Activated CD4-positive, alpha-beta T cell treated with anti-CD3 and anti-CD28 coated beads, Interleukin-2, Interleukin-4, amounts not matched to agents 100 ng/mL and 50 ng/mL, durations not matched to agents 16 hours and 8 hours (primary cell): ENCODE measurements at regions not wholly inside any gene's neighbourhood (a gene's known extent, or its start where the extent isn't known, plus 50 kb on each side); places are given as distances from the start of the nearest gene placed in this dataset.

ENCODE experiments used
- DNase-seq: peaks from one replicate; pipeline ENCODE4 v3.0.0-alpha.2; 2020; ENCODE audit warnings: low spot score

DNA sequence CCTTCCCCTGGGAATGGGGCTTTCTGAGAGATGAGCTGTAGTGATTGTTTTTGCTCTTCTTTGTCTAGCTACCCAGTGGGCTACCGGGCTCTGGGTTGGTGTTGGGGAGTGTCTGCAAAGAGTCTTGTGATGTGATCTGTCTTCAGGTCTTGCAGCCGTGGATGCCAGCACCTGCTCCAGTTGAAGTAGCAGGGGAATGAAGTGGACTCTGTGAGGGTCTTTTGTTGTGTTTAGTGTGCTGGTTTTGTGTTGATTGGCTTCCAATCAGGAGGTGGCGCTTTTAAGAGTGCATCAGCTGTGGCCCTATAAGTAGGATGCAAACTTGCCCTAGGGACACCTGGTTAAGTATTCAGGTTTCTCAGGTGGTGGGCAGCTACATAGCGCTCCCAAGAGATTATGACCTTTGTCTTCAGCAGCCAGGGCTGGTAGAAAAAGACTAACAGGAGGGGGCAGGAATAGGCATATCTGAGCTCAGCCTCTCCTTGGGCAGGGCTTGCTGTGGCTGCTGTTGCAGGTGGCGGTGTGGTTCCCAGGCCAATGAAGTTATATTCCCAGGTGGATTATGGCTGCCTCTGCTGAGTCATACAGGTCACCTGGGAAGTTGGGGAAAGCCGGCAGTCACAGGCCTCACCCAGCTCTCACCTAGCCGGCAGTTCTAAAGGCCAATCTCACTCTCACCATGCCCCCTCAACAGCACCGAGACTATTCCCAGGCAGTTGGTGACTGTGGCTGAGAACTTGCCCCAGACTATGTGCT is 315.7 kb upstream of the C11orf87 start:
- DNase-seq, result no peak

DNA sequence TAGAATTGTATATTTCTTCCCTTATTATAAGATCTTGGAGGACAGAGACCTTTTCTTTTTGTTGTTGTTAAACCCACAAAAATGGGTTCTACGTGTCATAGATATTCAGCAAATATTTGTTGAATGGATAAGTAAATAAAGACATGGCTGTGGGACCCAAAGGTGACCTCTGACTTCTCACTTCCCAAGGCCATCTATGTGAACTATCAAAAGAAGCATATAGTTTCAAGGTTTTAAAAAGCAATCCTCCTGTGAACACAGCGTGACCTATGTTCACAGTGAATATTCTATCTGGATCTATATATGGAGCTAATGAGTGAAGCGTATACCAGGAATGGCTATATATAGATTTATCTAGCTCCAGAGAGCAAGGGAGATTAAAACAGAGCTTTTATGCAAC is 312.8 kb upstream of the C11orf87 start:
- no peak for DNase-seq

DNA sequence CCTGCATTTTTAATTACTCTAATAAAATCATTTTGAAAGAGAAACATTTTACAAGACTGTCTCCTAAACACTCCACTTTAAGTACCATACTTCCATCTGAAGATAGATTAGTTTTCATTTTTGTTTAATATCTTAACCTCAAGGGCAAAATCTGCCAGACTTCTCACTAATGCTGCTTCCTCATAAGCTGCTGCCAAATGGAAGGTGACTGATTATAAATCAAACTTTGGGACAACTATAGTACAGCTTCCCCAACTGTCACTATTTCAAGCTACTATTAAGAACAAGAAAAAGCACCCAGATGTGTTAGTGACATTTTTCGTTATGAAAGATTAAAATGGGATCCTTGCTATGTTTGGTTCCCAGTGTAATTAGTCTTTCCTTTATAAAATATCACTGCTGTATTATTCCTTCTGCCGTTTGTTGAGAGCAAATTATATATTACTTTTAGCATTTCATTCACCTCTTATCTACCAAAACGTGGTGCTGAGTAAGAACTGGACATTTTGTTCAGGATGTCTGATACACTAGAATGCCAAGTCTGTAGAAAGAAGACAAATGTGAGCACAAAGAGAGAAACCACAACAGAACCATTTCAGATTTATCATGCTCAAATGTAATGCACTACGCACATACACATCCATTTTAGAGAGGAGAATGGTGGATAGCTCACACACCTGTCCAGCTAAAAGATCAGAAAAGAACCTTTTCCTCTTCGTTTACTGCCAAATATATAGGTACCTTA is 312.2 kb upstream of the C11orf87 start:
- no peak for DNase-seq

DNA sequence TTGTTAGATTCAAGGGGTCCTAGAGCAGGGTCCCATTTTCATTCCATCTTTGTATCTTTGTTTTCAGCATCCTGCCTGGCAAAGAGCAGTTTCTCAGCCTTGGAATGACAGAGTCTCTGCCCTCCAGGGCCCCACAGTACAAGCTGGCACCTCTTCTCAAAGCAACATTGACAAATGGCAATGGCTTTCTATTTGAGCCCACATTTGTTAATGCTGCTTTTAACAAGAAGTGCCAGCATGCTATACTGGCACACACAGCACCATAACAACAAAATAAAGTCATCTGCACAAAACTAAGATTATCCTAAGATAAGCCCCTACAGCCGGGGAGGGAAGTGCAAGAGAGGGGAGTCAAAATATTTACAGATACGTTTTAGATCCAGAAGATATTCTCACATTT is 309.7 kb upstream of the C11orf87 start:
- DNase-seq, result no peak

DNA sequence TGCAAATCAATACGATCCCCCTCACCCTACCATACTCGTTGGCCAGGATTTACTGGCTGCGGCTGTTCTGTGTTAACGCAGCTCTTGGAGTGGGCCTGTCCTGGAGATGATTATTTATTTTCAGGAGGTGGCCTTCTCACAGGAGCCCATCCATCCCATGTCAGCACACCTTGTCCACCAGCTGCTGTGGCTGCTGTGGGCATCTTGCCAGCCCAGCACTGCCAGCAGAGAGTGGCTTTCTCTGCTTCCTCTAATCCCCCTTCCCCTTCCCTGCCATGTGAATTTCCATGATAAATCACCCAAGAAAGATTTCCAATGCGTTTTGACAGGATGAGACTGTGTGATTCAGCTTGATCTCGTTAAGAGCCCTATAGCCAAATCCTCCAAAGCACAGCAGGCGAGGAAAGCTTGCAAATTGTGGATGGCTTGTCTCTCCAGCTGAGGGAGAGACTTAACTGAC is 309.1 kb upstream of the C11orf87 start:
- DNase-seq, result no peak

DNA sequence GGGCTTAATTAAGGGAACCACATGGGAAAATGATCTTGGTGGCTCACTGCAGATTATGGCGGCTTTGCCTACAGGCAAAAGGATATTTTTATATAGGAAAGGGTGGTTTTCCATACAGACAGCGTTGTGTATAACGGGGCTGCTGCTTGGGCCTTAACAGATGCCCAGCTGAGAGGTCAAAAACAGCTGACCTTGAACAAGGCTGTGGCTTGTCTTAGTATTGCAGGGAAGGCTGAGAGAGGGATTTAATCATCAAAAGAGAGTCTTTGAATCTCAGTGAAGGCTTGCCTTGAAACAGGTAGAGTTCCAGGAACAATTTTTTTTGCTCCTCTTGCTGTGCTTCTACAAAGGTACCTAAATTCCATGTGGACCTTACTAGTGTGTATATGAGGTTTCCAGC is 301.6 kb upstream of the C11orf87 start:
- DNase-seq, result no peak

DNA sequence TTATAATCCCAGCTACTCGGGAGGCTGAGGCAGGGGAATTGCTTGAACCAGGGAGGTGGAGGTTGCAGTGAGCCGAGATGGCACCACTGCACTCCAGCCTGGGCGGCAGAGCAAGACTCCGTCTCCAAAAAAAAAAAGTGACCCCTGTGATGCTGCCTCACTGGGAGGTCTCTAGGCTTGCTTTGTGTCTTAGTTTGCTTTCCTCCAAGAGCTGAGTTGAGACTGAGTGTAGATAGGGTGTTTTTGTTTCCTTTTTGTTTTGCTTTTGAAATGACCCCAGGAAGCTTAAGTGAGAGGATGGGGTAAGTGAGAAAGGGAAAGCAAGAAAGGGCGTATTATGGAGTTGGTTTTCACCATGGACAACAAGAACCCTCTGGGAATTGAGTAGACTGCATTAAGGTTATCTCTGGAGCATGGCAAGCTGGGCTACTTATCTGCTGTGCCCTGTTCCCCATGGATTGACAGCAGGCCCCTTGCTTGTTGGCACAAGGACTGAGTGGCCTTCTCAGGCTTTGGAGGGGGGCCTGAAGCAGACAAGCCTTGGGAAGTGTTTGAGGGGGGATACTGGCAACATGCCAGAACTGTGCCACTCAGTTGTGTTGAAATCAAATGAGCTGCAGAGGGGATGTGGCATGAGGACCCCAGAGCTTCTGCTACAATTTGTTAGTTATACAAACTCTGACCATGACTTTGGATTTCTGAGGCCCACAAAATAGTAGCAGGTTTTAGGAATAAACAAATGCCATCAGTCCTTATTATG is 300.6 kb upstream of the C11orf87 start:
- no peak for DNase-seq

DNA sequence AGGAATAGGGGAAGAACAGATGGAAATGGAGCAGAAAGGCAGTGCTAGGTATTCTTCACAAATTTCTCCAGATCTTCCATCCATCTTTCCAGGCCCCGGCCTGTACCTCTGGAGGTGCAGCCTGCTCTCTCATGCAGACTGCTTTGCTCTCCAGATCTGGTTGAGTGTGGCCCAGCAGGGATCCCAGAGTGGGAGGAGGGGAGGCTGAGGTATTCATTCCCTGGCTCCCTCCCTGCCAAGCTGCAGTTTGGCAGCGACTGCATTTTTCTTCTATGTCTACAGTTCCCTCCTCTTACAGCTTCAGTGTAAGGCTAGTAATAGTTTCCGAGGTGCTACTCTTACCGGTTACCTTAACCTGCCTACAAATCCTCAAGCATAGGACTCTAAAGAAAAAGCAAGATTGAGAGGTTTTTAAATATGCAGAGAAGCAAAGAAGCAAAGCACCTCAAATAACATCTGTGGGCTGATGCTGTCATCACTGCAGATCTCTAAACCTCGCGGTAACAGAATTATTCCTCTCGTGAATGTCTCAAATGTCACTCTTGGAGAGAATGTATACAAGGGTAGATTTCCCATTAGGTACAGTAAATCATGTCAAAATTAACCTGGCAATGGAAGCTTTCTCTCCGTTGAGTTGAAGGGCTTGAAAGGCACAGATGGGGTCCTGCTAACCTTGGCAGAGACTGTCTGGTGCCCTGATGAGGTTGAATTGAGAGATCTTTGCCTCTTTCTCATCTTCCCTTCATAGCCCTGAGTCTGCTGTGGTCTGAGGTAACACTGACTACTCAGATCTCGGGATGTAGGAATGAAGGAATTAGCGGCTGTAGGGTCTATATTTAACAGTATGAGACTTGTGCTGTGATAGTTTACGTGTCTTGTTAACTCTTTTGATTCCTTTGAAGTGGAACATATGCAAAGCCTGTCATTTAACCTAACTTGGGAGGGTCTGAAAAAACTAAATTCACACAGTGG is 297.9 kb upstream of the C11orf87 start:
- no peak for DNase-seq

DNA sequence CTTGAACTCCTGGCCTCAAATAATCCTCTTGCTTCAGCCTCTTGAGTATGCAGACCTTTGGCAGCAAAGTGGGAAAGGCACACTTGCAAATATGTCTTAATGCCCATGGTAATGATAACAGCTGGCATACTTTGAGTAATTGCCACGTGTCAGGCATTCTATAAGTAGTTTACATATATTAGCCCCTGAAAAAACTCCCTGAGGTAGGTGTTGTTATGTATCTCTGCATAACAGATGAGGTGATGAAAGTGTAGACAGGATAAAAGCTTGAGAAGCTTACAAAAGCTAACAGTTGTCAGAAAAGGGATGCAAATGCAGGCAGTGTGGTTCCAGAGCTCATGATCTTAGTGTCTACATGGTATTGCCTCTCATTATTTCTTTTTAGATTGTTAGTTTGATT is 291.1 kb upstream of the C11orf87 start:
- no peak for DNase-seq

DNA sequence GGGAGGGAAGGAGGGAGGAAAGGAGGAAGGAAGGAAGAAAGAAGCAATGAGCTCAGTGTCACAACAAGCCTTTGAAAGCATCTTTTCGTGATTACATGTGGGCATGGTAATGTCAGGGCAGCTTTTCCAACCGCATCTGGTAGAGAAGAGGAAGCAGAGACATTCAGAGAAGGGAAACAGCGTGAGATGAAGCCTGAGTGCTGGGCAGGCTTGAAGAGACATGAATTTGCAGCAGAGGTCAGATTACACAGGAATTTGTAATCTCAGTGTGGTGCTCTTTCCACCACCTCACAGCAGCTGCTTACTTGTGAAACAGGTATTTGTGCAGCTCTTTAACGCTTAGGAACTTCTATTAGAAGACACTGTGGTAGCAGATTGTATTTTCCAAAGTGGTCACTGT is 289.5 kb upstream of the C11orf87 start:
- DNase-seq, result no peak

DNA sequence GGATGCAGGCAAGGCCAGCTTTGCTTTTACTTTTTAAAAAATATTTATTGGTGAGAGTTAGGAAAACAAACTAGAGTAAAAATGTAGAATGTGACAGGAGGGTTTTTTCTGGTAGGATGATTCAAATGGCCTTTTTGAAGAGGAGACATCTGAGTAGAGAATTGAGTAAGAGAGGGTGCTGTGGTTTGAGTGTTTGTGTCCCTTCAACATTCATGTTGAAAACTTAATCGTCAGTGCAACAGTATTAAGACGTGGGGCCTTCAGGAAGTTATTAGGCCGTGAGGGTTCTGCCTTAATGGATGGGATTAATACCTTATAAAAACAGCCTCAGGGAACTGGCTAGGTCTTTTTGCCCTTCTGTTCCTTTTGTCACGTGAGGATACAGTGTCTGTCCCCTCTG is 288.8 kb upstream of the C11orf87 start:
- no peak for DNase-seq

DNA sequence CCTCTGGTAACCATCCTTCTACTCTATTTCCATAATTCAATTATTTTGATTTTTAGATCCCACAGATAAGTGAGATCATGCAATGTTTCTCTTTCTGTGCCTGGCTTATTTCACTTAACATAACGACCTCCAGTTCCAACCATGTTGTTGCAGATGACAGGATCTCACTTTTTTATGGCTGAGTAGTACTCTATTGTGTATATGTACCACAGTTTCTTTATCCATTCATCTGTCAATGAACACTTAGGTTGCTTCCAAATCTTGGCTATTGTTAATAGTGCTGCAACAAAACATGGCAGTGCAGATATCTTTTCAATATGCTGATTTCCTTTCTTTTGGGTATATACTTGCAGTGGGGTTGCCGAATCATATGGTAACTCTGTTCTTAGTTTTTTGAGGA is 286.4 kb upstream of the C11orf87 start:
- no peak for DNase-seq

DNA sequence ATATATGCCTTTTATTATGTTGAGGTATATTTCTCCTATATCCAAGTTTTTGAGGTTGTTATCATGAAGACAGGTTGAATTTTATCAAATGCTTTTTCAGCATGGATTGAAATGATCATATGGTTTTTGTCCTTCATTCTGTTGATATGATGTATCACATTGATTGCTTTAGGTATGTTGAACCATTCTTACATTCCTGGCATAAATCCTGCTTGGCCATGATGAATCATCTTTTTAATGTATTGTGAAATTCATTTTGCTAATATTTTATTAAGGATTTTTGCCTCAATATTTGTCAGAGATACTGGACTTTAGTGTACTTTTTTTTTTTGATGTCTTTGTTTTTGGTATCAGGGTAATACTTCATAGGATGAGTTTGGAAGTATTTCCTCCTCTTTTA is 283.8 kb upstream of the C11orf87 start:
- DNase-seq, result no peak

DNA sequence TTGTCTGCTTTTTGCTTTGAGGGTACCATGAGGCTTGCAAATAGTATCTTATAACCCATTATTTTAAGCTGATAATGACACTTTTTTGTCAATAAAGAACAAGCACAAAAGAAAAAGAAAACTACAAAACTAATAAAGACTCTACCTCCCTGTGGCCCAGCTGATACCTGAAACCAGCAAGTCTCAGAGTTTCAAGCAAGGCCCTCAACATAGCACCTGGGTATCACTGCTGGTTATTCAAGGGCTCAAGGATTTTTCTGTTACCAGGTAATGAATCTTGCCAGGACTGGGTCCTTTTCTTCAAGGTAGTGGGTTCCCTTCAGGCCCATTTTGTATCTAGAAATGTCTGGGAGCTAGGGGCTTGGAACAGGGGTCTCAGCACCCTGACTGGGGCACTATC is 281.6 kb upstream of the C11orf87 start:
- DNase-seq, result no peak

DNA sequence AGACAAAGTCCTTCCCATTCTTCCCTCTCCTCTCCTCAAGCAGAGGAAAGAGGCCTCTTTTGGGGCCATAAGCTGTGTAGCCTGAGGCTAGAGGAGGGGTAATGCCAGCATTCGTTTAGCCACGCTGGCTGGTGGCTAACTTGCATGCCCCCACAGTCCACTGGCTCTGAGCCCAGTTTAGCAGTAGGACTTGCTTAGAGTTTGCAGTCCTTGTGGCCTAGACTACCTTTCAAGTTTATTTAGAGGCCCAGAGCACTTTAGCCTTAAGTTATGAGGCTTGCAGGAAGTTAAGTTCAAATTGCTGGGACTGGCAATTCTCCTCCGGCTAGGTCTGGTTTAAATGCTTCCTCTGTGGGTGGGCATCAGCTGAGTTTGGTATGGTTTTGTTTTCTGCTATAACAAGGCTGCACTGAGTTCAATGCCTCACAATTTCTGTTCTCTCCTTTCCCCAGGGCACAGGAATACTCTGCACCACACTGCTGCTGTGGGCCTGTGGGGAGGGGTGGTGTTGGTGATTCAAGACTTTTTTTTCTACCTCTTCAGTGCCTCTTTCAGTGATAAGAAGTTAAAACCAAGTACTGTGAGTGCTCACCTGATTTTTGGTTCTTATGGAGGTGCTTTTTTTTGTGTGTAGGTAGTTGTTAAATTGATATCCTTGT is 281.0 kb upstream of the C11orf87 start:
- DNase-seq, result no peak

DNA sequence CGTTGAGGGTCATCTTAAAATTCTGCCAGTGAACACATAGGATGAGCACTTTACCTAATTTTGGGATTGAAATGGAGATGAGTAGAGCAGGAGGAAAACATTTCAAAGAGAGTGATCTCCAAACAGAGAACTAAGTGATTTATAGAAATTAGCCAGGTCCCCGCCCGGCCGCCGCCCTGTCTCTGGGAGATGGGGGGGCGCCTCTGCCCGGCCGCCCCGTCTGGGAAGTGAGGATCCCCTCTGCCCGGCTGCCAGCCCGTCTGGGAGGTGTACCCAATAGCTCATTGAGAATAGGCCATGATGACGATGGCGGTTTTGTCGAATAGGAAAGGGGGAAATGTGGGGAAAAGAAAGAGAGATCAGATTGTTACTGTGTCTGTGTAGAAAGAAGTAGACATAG is 276.7 kb upstream of the C11orf87 start:
- DNase-seq, result no peak

DNA sequence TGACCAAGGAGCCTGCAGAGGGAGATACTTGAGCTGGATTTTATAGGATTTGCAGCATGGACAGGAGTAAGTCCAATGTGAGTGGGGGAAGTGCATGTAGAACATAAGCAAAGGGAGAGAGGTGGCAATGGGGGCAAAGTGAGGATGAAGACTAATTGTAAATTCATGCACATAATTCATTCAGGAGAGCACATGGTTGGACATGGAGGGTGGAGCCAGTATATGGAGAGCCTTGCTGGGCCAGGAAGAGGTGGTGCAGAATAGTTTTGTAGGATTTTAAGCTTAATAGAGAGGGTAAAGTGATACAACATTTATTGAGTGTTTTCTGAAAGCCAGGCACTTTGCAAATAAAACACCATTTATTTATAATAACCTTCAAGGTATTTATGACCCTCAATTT is 274.3 kb upstream of the C11orf87 start:
- DNase-seq, result no peak

DNA sequence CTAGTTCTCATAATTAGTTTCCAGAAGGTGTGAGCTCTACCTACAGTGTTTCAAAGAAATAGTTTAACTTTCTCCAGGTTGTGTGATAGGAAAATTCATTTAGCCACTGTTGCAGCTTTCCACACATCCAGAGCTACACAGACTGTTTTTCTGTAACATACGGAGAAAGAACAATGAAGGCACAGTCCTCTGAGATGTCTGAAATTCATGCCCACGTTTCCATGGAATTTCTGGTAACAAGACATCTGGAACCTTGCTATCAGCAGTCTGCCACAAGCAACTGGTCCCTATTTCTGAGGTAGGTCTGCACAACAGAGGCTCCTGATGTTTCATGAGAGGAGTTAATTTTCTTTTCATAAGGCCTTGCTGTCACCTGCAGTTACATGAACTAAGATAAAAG is 273.3 kb upstream of the C11orf87 start:
- DNase-seq, result no peak

DNA sequence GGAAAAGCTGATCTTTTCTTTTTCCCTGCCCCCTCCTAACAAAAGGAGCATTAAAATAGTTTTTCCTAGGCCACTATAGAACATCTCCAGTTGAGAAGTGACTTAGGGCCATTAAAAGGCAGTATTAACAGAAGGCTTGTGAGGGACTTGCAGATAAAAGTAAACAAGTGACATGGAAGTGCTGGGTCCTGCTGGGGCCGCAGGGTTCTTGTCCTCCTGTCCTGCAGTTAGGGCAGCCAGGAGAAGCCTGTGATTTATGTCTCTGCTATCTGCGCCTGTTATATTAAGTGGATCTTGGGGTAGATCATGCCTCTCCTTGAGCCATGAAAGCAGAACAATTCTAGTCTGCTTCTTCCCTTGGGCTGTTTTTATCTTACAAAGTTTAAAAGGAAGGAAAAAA is 271.4 kb upstream of the C11orf87 start:
- no peak for DNase-seq

DNA sequence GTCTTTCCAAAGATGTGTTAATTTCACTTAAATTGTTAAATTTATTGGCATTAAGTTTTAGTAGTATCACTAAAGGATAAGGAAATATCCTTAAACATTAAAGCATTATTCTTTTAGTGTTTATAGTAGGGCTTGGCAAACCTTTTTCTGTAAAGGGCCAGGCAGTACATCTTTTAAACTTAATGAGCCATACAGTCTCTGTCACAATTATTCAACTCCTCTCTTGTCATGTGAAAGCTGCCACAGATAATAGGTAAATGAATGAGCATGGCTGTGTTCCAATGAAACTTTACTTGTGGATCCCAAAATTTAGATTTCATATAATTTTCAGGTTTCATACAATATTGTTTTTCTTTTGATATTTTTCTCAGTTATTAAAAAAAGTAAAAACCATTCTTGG is 268.2 kb upstream of the C11orf87 start:
- DNase-seq, result no peak

DNA sequence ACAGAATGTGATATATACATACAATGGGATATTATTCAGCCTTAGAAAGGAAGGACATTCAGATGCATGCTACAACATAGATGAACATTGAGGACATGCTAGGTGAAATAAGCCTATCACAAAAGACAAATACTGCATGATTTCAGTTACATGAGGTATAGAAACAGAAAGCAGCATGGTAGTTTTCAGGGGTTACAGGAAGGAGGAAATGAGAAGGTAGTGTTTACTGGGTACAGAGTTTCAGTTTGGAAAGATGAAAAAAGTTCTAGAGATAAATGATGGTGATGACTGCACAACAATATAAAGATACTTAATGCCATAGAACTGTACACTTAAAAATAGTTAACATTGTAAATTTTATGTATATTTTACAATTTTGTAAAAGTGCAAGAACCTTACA is 266.7 kb upstream of the C11orf87 start:
- no peak for DNase-seq
